HG03108 (cell line): ENCODE measurements at regions not wholly inside any gene's neighbourhood (a gene's known extent, or its start where the extent isn't known, plus 50 kb on each side); places are given as distances from the start of the nearest gene placed in this dataset.
"Not testable (repeated sequence)": the region's sequence is repeated elsewhere in the genome, so short reads cannot be mapped to it uniquely, and the experiment has no call there.

Source experiments
- ATAC-seq: cut with Tn5 transposase; IDR thresholded peaks from one replicate; pipeline ENCODE4 v1.9.1; 2021; ENCODE audit warnings: moderate library complexity; ENCODE audit not compliant: unreplicated experiment

DNA sequence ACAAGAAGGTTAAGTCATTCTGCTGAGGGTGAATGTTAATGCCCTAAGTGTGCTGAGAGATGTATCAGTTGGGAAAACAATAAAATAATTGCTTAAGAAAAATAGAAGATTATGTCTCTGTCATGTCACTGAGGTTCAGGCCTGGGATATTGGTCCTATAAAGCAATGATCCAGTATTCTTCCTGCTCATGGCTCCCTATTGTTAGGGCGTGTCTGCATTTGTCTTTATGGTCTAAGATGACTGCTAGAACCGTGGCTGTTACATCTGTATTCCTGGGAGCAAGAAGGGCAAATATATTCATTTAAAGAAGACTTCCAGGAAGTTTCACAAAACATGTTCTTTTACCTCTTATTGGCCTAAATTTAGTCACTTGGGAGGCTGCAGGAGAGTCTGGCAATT lies 125.0 kb downstream of the KCNE4 start:
- ATAC-seq = no peak

GRCh38 chr2:223180463-223180862 lies 128.5 kb downstream of the KCNE4 start:
- ATAC-seq = no peak

GRCh38 chr2:223181561-223181960 lies 129.6 kb downstream of the KCNE4 start:
- no peak for ATAC-seq

GRCh38 chr2:223182356-223182755 lies 130.4 kb downstream of the KCNE4 start:
- ATAC-seq = no peak

DNA sequence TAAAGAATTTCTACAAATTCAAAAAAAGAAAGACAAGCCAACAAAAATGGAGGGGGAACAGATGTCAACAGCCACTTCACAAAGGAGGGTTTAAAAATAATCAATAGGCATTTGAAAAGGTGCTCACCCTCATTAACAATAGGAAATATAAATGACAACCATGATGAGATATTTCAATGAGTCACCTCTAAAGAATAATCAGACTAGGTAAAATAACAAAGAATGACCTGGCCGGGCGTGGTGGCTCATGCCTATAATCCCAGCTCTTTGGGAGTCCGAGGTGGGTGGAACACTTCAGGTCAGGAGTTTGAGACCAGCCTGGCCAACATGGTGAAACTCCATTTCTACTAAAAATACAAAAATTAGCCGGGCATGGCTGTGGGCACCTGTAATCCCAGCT lies 133.6 kb downstream of the KCNE4 start:
- ATAC-seq = no peak

DNA sequence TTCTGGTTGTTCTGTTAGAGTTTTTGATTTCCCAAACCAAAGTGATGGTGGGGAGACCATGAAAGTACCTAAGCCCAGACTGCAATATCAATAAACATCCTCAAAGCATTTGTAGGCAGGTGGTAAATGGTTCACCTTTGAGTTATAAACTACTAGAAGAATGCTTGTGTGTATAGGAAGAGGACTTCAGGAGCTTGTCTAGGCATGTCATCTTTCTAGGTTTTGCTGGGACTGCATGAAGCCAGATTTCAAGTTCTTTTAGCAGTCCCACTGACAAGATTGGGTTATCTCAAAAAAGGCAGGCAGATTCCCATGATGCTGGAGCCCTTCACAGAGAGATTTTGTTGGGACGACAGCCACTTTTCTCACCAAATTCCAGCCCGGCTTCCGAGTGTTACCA lies 135.3 kb downstream of the KCNE4 start:
- no peak for ATAC-seq

DNA sequence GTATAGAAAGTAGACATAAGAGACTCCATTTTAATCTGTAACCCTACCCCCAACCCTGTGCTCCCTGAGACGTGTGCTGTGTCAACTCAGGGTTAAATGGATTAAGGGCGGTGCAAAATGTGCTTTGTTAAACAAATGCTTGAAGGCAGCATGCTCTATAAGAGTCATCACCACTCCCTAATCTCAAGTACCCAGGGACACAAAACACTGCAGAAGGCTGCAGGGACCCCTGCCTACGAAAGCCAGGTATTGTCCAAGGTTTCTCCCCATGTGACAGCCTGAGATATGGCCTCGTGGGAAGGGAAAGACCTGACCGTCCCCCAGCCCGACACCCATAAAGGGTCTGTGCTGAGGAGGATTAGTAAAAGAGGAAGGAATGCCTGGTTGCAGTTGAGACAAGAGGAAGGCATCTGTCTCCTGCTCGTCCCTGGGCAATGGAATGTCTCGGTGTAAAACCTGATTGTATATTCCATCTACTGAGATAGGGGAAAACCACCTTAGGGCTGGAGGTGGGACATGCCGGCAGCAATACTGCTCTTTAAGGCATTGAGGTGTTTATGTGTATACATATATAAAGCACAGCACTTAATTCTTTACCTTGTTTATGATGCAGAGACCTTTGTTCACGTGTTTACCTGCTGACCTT lies 138.7 kb downstream of the KCNE4 start:
- not testable (repeated sequence) for ATAC-seq

- no peak for ATAC-seq
Observed at GRCh38 chr2:223196331-223196730, 144.3 kb downstream of the KCNE4 start.

DNA sequence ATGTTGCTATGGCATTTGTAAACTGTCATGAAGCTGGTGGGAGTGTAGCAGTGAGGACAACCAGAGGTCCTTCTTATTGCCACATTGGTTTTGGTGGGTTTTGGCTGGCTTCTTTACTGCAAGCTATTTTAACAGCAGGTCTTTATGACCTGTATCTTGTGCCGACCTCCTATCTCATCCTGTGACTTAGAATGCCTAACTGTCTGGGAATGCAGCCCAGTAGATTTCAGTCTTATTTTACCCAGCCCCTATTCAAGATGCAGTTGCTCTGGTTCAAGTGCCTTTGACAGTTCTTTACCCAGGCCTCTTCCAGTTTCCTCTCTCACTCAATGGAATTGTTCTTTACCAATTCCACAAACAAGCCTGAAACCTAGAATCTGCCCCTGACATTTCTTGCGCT lies 145.1 kb downstream of the KCNE4 start:
- no peak for ATAC-seq

DNA sequence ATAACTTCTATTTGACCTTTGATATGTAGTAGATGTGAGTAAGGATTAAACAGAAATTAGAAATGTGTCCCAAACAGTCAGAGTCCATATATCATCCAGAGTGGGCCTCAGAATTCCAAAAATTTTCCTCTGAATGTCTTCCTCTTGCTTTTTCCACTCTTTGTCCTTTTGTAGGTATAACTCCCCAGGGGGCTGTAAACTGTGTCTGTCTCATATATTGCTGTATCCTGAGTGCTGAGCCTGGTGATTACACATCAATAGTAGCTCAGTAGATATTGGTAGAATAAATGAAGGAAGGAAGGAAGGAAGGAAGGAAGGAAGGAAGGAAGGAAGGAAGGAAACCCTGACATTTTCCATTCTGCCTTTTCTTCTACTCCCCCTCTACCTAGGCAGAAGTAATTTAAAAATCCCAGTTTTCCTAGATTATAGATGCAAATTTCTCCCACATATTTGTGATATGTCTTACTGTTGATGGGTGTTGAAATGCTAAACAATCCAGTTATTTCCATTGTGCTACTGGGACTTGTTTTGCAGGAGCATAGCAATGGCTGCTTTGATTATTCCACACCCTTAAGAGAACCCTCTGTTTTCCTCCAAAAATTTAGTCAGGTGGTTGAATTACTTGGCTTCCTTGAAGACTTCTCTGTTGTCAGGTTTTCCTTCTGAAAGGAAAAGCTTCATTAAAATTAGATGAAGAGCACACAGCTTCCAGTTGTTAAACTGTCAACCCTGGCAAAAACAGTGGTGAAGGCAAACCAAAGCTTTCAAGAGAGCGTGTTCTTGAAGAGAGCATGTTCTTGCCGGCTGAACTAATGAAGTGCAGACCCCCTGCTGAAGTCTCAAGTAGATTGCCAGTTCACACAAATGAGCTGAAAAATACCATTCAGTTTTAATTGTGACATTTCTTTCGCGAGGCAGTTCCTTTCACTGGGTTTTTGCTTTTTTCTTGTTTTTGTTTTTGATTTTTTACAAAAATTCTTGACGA lies 147.8 kb downstream of the KCNE4 start:
- ATAC-seq = no peak

GRCh38 chr2:223203971-223204929 lies 152.3 kb downstream of the KCNE4 start:
- ATAC-seq = no peak

DNA sequence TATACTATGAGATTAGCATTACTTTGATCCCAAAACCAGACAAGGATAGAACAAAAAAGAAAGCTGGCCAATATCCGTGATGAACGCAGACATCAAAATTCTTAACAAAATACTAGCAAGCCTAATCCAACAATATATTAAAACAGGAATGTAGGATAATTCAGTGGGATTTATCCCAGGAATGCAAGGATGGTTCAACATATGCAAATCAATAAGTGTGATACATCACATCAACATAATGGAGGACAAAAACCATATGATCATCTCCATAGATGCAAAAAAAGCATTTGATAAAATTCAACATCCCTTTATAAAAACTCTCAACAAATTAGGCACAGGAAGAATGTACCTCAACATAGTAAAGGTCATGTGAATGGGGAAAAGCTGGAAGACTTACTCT lies 158.5 kb downstream of the KCNE4 start:
- ATAC-seq = no peak

DNA sequence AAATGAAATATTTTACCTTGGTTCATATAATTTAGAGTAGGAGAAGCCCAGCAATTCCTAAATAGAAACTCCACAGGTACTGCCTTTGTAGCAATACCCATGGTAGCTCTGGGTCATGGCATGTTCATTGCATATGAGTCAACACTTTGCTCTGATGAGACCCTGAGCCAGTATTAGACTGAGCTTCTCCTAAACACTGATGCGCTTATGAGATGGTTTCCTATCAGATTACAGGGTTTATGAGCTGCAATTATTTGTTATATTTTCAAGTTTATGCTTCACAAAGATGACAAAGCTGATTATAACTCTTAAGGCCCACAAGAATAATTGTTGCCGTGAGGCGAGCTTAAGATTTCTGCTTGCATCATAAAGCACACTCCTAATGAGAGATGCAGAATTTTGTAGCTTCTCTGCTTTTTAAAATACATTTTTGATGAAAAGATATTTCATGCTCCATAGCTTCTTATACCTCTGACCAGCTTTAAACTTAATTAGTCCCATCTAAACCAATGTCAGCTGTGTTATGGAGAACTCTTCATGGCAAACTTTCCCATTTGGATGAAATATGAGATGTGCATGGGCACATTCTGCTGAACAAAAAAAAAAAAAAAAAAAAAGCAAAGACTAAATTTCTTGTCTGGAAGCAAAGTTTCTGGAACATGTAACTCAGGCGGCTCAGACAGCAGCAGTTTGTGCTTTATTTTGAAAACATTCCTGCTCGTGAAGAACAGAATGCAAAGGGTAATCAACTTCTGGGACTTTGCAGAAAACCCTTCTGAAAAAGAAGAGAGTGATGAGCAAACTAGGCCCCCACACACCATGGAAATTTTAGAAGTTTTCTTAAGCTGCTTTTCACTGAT lies 162.6 kb downstream of the KCNE4 start:
- ATAC-seq = no peak

DNA sequence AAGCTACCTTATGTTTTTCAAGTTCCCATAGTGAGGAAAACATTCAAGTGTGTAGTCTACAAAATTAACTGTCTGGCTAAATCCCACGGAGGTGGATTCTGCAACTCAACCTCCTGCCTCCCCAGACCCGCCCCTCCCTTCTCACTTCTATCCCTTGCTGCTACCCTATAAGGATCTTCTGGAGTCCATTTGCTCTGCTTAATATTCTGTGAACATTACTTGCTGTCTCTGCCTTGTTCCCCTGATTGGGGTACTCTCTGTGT lies 163.2 kb downstream of the KCNE4 start:
- ATAC-seq = no peak

GRCh38 chr2:223217373-223217772 lies 165.4 kb downstream of the KCNE4 start:
- no peak for ATAC-seq

DNA sequence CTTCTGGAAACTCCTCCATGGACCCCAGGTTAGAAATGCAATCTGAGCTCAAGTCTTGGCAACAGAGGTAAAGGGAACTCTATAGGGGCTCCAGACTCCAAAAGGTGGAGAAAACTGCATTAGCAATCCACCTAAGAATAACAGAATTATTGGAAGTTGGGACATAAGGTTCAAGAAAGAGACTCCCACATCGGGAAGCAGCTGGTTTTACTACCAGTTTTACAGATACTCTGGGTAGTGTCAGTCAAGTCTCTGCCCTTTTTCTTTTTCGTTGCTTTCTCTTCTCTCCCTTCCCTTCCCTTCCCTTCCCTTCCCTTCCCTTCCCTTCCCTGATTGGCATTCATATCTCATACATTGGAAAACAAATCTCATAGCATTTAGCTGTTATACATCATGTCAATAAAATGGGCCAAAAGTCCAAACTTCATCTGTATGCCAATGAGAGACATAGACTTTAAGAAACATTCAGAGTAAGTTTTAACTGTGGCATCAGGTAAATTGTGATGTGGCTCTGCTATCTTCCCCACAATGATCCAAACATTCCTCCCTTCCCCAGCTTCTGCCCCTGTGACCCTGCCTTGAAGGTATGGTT lies 166.7 kb downstream of the KCNE4 start:
- no peak for ATAC-seq

- ATAC-seq = no peak
Observed at GRCh38 chr2:223219872-223220657, 168.1 kb downstream of the KCNE4 start.

- ATAC-seq = no peak
Observed at GRCh38 chr2:223220658-223220925, 168.6 kb downstream of the KCNE4 start.

DNA sequence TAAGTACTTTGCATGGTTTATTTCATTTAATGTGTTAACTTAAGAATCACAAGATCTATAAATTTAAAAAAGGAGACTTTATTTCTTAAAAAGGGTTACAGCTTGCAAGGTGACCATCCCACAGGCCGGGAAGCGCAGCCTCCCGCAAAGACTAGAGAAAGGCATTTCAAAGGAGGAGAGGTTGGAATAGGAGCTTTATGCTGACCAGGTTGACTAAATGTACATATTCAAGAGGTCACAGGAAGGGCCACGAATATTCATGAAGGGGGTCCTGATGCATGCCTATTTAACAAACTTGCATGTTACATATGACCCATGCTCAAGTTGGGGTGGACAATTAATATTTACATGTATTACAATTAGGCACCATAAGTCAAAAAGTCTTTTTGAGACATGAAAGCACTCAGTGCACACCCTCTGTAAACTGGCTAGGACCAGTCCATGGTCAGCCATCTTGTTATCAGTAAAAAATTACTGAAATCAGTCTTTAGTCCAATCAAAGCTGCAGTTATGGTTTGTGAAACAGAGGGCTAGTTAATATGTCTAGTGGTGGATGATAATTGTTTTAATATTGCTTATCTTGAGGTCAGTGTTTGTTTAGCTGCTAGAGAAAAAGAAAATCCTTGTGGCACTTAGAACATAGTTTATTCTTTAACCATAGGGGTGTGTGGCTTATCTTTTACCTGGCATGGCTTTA lies 169.3 kb downstream of the KCNE4 start:
- no peak for ATAC-seq
